Pulmonary artery endothelial cell (primary cell): ENCODE measurements at regions not wholly inside any gene's neighbourhood (a gene's known extent, or its start where the extent isn't known, plus 50 kb on each side); places are given as distances from the start of the nearest gene placed in this dataset.

ENCODE experiments used
- DNase-seq: peaks from one replicate; pipeline ENCODE4 v3.0.0-alpha.2; 2011; ENCODE audit warnings: low read depth, low spot score

- no peak for DNase-seq
These were observed 353.9 kb upstream of the TBX3 start for GRCh38 chr12:115037830-115038229.

- DNase-seq: no peak
These were observed 351.6 kb upstream of the TBX3 start for GRCh38 chr12:115035535-115036107.

GRCh38 chr12:115032521-115032920 lies 348.5 kb upstream of the TBX3 start:
- no peak for DNase-seq

GRCh38 chr12:115030017-115030416 lies 346.0 kb upstream of the TBX3 start:
- DNase-seq: no peak

- no peak for DNase-seq
These were observed 340.6 kb upstream of the TBX3 start for GRCh38 chr12:115024531-115024930.

GRCh38 chr12:115023279-115024265 lies 339.6 kb upstream of the TBX3 start:
- no peak for DNase-seq

GRCh38 chr12:115020091-115020490 lies 336.1 kb upstream of the TBX3 start:
- no peak for DNase-seq

GRCh38 chr12:115017346-115017745 lies 333.4 kb upstream of the TBX3 start:
- DNase-seq: no peak

- DNase-seq: no peak
These were observed 329.4 kb upstream of the TBX3 start for GRCh38 chr12:115013236-115013981.

GRCh38 chr12:115012861-115013235 lies 328.9 kb upstream of the TBX3 start:
- DNase-seq: no peak

- DNase-seq: no peak
These were observed 327.7 kb upstream of the TBX3 start for GRCh38 chr12:115011703-115012102.

- DNase-seq: no peak
These were observed 326.5 kb upstream of the TBX3 start for GRCh38 chr12:115010324-115010995.

- no peak for DNase-seq
These were observed 325.0 kb upstream of the TBX3 start for GRCh38 chr12:115008929-115009328.

- no peak for DNase-seq
These were observed 320.6 kb upstream of the TBX3 start for GRCh38 chr12:115004470-115005146.

GRCh38 chr12:115002434-115002833 lies 318.5 kb upstream of the TBX3 start:
- no peak for DNase-seq

- DNase-seq: no peak
These were observed 317.7 kb upstream of the TBX3 start for GRCh38 chr12:115001571-115002180.

GRCh38 chr12:115000038-115000437 lies 316.1 kb upstream of the TBX3 start:
- DNase-seq: no peak

GRCh38 chr12:114998750-114999128 lies 314.8 kb upstream of the TBX3 start:
- DNase-seq: no peak

GRCh38 chr12:114998118-114998749 lies 314.3 kb upstream of the TBX3 start:
- no peak for DNase-seq

GRCh38 chr12:114996382-114996781 lies 312.4 kb upstream of the TBX3 start:
- no peak for DNase-seq
